ENCODE measurements at regions not wholly inside any gene's neighbourhood (a gene's known extent, or its start where the extent isn't known, plus 50 kb on each side); places are given as distances from the start of the nearest gene placed in this dataset.
A peak's percentile ranks its signal among the peaks of the same experiment; 100 is the strongest.

DNA sequence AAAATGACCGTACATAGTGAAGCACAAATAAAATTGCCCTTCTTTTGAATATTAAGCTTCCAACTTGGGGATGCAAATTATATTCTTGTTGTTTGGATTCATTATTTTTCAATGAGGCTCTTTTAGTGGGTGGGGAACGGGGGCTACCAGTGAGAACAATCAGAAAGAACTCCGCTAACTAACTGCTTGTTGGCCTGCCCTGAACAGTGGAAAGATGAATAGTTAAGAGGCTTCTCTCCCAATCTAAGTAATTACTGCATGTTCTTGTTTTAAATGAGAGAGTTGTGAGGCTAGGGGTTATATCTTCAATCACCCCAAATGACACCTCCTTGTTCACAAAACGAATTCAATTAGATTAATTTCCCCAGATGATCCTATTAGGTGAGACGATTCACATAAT is 322.0 kb downstream of the FAT3 start:
- H3K9me3 Mint-ChIP-seq: no peaks in the 10 kb centered on the region
- H3K4me1 Mint-ChIP-seq: peaks cover 68% of the 10 kb centered on the region in 2 experiments
- no peak overlapping the region for H3K4me3 Mint-ChIP-seq
- no CpG with 5 or more reads among the region's 5 CpGs for WGBS (ENCODE audit: extremely low coverage, insufficient read length, low lambda C conversion rate)
- no peak overlapping the region for H3K9ac ChIP-seq (ENCODE audit: extremely low read depth, insufficient read length, low read length)
- H4K8ac ChIP-seq (replicated peaks; ENCODE audit: insufficient read length, low read depth, low read length): no peak overlapping the region
- H3K23me2 ChIP-seq (ENCODE audit: insufficient read length, low read depth, low read length, poor library complexity, severe bottlenecking): no peaks in the 10 kb centered on the region
- H2AFZ ChIP-seq (ENCODE audit: low read length): no peak overlapping the region
- H2BK120ac ChIP-seq (ENCODE audit: low read depth, low read length, poor library complexity, severe bottlenecking): no peak overlapping the region
- no peak overlapping the region for H2BK15ac ChIP-seq (ENCODE audit: low read depth, low read length)
- no peak overlapping the region for H2AK5ac ChIP-seq (ENCODE audit: insufficient read length, low read length)
- no peaks in the 10 kb centered on the region for H3K9me3 ChIP-seq (ENCODE audit: control insufficient read depth, low read depth, low read length)
- H3T11ph ChIP-seq (ENCODE audit: low read length): no peak overlapping the region
- H3K27ac ChIP-seq (ENCODE audit: insufficient read length, low read depth, low read length): no peak overlapping the region
- H2BK12ac ChIP-seq (ENCODE audit: insufficient read length, low read depth, low read length): no peak overlapping the region
- H2BK5ac ChIP-seq (ENCODE audit: insufficient read length, low read length): no peak overlapping the region
- no peak overlapping the region for H3K56ac ChIP-seq (ENCODE audit: insufficient read length, low read depth, low read length)
- H3K4me1 ChIP-seq (ENCODE audit: insufficient read depth, low read length): peaks cover 25% of the 10 kb centered on the region
- no peaks in the 10 kb centered on the region for H3K79me2 ChIP-seq (ENCODE audit: insufficient read depth, low read length)
- H3K79me1 ChIP-seq (ENCODE audit: insufficient read depth, low read depth, low read length, poor library complexity, severe bottlenecking): no peaks in the 10 kb centered on the region
- no peak for DNase-seq
- peaks cover 1% of the 10 kb centered on the region; the same call in 1 of the 2 replicates for H3K27me3 Mint-ChIP-seq (ENCODE audit: low read depth)
- no peak overlapping the region for H3K18ac ChIP-seq (ENCODE audit: insufficient read length, low read depth, low read length)
- 0 out of 2 replicates have a peak overlapping the region, but pooled peaks have one; percentile 4 for H3K14ac ChIP-seq (ENCODE audit: insufficient read depth, low read length)
- H3K36me3 Mint-ChIP-seq (ENCODE audit: insufficient read depth in 1 of 3, low read depth in 3 of 3): no peaks in the 10 kb centered on the region; a peak in 1 of 7 replicates
- H2BK20ac ChIP-seq (ENCODE audit: low read depth, low read length, poor library complexity, severe bottlenecking): no peak overlapping the region
- H3K23ac ChIP-seq (ENCODE audit: insufficient read length, low read depth, low read length): no peak overlapping the region
- TF ChIP-seq, protein P1, sequence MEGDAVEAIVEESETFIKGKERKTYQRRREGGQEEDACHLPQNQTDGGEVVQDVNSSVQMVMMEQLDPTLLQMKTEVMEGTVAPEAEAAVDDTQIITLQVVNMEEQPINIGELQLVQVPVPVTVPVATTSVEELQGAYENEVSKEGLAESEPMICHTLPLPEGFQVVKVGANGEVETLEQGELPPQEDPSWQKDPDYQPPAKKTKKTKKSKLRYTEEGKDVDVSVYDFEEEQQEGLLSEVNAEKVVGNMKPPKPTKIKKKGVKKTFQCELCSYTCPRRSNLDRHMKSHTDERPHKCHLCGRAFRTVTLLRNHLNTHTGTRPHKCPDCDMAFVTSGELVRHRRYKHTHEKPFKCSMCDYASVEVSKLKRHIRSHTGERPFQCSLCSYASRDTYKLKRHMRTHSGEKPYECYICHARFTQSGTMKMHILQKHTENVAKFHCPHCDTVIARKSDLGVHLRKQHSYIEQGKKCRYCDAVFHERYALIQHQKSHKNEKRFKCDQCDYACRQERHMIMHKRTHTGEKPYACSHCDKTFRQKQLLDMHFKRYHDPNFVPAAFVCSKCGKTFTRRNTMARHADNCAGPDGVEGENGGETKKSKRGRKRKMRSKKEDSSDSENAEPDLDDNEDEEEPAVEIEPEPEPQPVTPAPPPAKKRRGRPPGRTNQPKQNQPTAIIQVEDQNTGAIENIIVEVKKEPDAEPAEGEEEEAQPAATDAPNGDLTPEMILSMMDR (conservative IDR thresholded peaks at IDR 0.05): no peak
- H4K5ac ChIP-seq (ENCODE audit: insufficient read length, low read depth, low read length): no peak overlapping the region
- no peak overlapping the region for H4K91ac ChIP-seq (ENCODE audit: insufficient read length, low read depth, low read length)
- H3K27me3 ChIP-seq (ENCODE audit: insufficient read depth, low read length): no peaks in the 10 kb centered on the region
- no peaks in the 10 kb centered on the region for H4K20me1 ChIP-seq (ENCODE audit: control insufficient read depth, insufficient read depth, insufficient read length)
- no peak overlapping the region for H3K4me2 ChIP-seq (ENCODE audit: insufficient read depth, insufficient read length, low read length)
- no peak overlapping the region for H3K4ac ChIP-seq (ENCODE audit: low read depth, low read length)
- peak overlapping the region; percentile 6 to 82 (median 25); a peak in 4 of 7 replicates for H3K27ac Mint-ChIP-seq
